GM23338 (cell line): ENCODE measurements at regions not wholly inside any gene's neighbourhood (a gene's known extent, or its start where the extent isn't known, plus 50 kb on each side); places are given as distances from the start of the nearest gene placed in this dataset.

Experiments
- EZH2 ChIP-seq: fragments of 200-600 bp; sonication (generic); IDR thresholded peaks from one replicate; pipeline ENCODE4 v1.8.0; 2017; ENCODE audit warnings: antibody characterized with exemption, mild to moderate bottlenecking, low read depth; ENCODE audit not compliant: unreplicated experiment
- EZH2phosphoT487 ChIP-seq: fragments of 200-600 bp; sonication (generic); IDR thresholded peaks from one replicate; pipeline ENCODE4 v1.8.1; 2018; ENCODE audit warnings: antibody characterized with exemption; ENCODE audit not compliant: unreplicated experiment
- JUNB ChIP-seq: IDR thresholded peaks from one replicate; pipeline ENCODE4 v1.6.1; 2016; ENCODE audit warnings: antibody characterized with exemption; ENCODE audit not compliant: unreplicated experiment
- NANOG ChIP-seq: IDR thresholded peaks from 2 replicates; pipeline ENCODE4 v1.6.1; 2016; ENCODE audit warnings: antibody characterized with exemption, borderline replicate concordance
- POLR2AphosphoS5 ChIP-seq: IDR thresholded peaks from 2 replicates; pipeline ENCODE4 v1.6.1; 2016; ENCODE audit warnings: antibody characterized with exemption, low read depth
- REST ChIP-seq: IDR thresholded peaks from one replicate; pipeline ENCODE4 v1.6.1; 2018; ENCODE audit warnings: antibody characterized with exemption; ENCODE audit not compliant: unreplicated experiment
- TF ChIP-seq, protein P1 (sequence below): fragments of 250-450 bp; sonication (Bioruptor Pico); IDR thresholded peaks from 2 replicates; pipeline ENCODE4 v1.5.0; 2020; ENCODE audit warnings: mild to moderate bottlenecking, moderate library complexity
- TF ChIP-seq, protein P2 (sequence below), 2 experiments: fragments of 200-600 bp in 1 of 2; sonication (generic) in 1 of 2; conservative IDR thresholded peaks; 2 replicates each; pipeline versions ENCODE4 v1.5.1 to v1.6.1; 2016 to 2017; ENCODE audit warnings: antibody characterized with exemption in 2 of 2, low read depth in 2 of 2, mild to moderate bottlenecking in 2 of 2, moderate library complexity in 1 of 2

DNA sequence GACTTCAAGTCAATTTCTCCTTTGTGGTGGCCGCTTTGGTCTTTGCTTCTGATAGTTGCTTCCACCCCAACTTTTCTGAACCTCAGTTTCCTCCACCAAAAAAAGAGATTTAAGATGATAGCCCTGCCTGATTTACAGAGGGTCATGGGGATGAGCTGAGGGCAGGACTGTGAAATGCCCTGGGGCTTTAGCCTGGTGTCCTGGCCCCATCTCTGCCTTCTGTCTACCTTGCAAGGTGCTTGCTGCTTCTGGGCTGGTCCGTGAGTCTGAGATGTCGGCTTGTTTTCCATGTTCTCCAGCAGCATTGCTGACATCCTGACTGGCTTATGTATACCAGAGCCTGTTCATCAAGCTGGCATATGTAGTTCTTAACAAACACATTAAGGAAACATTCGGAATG is 191.9 kb upstream of the MPHOSPH6 start (continued):
- TF ChIP-seq, protein P1, sequence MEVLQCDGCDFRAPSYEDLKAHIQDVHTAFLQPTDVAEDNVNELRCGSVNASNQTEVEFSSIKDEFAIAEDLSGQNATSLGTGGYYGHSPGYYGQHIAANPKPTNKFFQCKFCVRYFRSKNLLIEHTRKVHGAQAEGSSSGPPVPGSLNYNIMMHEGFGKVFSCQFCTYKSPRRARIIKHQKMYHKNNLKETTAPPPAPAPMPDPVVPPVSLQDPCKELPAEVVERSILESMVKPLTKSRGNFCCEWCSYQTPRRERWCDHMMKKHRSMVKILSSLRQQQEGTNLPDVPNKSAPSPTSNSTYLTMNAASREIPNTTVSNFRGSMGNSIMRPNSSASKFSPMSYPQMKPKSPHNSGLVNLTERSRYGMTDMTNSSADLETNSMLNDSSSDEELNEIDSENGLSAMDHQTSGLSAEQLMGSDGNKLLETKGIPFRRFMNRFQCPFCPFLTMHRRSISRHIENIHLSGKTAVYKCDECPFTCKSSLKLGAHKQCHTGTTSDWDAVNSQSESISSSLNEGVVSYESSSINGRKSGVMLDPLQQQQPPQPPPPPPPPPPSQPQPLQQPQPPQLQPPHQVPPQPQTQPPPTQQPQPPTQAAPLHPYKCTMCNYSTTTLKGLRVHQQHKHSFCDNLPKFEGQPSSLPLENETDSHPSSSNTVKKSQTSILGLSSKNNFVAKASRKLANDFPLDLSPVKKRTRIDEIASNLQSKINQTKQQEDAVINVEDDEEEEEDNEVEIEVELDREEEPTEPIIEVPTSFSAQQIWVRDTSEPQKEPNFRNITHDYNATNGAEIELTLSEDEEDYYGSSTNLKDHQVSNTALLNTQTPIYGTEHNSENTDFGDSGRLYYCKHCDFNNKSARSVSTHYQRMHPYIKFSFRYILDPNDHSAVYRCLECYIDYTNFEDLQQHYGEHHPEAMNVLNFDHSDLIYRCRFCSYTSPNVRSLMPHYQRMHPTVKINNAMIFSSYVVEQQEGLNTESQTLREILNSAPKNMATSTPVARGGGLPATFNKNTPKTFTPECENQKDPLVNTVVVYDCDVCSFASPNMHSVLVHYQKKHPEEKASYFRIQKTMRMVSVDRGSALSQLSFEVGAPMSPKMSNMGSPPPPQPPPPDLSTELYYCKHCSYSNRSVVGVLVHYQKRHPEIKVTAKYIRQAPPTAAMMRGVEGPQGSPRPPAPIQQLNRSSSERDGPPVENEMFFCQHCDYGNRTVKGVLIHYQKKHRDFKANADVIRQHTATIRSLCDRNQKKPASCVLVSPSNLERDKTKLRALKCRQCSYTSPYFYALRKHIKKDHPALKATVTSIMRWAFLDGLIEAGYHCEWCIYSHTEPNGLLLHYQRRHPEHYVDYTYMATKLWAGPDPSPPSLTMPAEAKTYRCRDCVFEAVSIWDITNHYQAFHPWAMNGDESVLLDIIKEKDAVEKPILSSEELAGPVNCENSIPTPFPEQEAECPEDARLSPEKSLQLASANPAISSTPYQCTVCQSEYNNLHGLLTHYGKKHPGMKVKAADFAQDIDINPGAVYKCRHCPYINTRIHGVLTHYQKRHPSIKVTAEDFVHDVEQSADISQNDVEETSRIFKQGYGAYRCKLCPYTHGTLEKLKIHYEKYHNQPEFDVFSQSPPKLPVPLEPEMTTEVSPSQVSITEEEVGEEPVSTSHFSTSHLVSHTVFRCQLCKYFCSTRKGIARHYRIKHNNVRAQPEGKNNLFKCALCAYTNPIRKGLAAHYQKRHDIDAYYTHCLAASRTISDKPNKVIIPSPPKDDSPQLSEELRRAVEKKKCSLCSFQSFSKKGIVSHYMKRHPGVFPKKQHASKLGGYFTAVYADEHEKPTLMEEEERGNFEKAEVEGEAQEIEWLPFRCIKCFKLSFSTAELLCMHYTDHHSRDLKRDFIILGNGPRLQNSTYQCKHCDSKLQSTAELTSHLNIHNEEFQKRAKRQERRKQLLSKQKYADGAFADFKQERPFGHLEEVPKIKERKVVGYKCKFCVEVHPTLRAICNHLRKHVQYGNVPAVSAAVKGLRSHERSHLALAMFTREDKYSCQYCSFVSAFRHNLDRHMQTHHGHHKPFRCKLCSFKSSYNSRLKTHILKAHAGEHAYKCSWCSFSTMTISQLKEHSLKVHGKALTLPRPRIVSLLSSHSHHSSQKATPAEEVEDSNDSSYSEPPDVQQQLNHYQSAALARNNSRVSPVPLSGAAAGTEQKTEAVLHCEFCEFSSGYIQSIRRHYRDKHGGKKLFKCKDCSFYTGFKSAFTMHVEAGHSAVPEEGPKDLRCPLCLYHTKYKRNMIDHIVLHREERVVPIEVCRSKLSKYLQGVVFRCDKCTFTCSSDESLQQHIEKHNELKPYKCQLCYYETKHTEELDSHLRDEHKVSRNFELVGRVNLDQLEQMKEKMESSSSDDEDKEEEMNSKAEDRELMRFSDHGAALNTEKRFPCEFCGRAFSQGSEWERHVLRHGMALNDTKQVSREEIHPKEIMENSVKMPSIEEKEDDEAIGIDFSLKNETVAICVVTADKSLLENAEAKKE: no peak
- no peak for TF ChIP-seq REST
- no peak for TF ChIP-seq POLR2AphosphoS5
- TF ChIP-seq NANOG: no peak
- no peak for TF ChIP-seq EZH2phosphoT487
- TF ChIP-seq, protein P2, sequence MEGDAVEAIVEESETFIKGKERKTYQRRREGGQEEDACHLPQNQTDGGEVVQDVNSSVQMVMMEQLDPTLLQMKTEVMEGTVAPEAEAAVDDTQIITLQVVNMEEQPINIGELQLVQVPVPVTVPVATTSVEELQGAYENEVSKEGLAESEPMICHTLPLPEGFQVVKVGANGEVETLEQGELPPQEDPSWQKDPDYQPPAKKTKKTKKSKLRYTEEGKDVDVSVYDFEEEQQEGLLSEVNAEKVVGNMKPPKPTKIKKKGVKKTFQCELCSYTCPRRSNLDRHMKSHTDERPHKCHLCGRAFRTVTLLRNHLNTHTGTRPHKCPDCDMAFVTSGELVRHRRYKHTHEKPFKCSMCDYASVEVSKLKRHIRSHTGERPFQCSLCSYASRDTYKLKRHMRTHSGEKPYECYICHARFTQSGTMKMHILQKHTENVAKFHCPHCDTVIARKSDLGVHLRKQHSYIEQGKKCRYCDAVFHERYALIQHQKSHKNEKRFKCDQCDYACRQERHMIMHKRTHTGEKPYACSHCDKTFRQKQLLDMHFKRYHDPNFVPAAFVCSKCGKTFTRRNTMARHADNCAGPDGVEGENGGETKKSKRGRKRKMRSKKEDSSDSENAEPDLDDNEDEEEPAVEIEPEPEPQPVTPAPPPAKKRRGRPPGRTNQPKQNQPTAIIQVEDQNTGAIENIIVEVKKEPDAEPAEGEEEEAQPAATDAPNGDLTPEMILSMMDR (conservative IDR thresholded peaks at IDR 0.05; ENCODE audit: low read depth in 2 of 2): no peak
- no peak for TF ChIP-seq EZH2
- no peak for TF ChIP-seq JUNB
